H9 (cell line): ENCODE measurements at regions not wholly inside any gene's neighbourhood (a gene's known extent, or its start where the extent isn't known, plus 50 kb on each side); places are given as distances from the start of the nearest gene placed in this dataset.

ENCODE experiments used
- DNase-seq: peaks from one replicate; pipeline ENCODE4 v3.0.0-alpha.2; 2017
- H2AFZ ChIP-seq: one replicate; pipeline ENCODE4 v1.6.1; 2013; ENCODE audit warnings: mild to moderate bottlenecking, low read length, control low read depth, moderate library complexity
- H2AK5ac ChIP-seq: 2 replicates; pipeline ENCODE4 v1.6.1; 2013; ENCODE audit warnings: low read length, control low read depth, mixed read lengths; ENCODE audit not compliant: insufficient read length
- H2BK120ac ChIP-seq: one replicate; pipeline ENCODE4 v1.6.1; 2013; ENCODE audit warnings: low read depth, mild to moderate bottlenecking, low read length, control low read depth, inconsistent platforms; ENCODE audit not compliant: poor library complexity, severe bottlenecking
- H2BK12ac ChIP-seq: 2 replicates; pipeline ENCODE4 v1.6.1; 2013; ENCODE audit warnings: low read length, control low read depth, mixed read lengths, low read depth; ENCODE audit not compliant: insufficient read length
- H2BK15ac ChIP-seq: 2 replicates; pipeline ENCODE4 v1.6.1; 2013; ENCODE audit warnings: low read depth, low read length, control low read depth
- H2BK20ac ChIP-seq: one replicate; pipeline ENCODE4 v1.6.1; 2013; ENCODE audit warnings: low read depth, mild to moderate bottlenecking, low read length, control low read depth, inconsistent platforms; ENCODE audit not compliant: poor library complexity, severe bottlenecking
- H2BK5ac ChIP-seq: 2 replicates; pipeline ENCODE4 v1.6.1; 2013; ENCODE audit warnings: low read length, control low read depth, mixed read lengths; ENCODE audit not compliant: insufficient read length
- H3K14ac ChIP-seq: 2 replicates; pipeline ENCODE4 v1.6.1; 2013; ENCODE audit warnings: low read length, control low read depth; ENCODE audit not compliant: insufficient read depth
- H3K18ac ChIP-seq: 2 replicates; pipeline ENCODE4 v1.6.1; 2013; ENCODE audit warnings: low read depth, mild to moderate bottlenecking, mixed read lengths, low read length, control low read depth; ENCODE audit not compliant: insufficient read length
- H3K23ac ChIP-seq: 2 replicates; pipeline ENCODE4 v1.6.1; 2013; ENCODE audit warnings: low read length, control low read depth, mixed read lengths, low read depth; ENCODE audit not compliant: insufficient read length
- H3K23me2 ChIP-seq: 2 replicates; pipeline ENCODE4 v1.6.1; 2013; ENCODE audit warnings: low read depth, mild to moderate bottlenecking, mixed read lengths, low read length, control low read depth; ENCODE audit not compliant: insufficient read length, poor library complexity, severe bottlenecking
- H3K27ac ChIP-seq: 2 replicates; pipeline ENCODE4 v1.5.1; 2013; ENCODE audit warnings: low read length, control low read depth, mixed read lengths, low read depth; ENCODE audit not compliant: insufficient read length
- H3K27me3 ChIP-seq: 2 replicates; pipeline ENCODE4 v1.6.1; 2013; ENCODE audit warnings: low read length, control low read depth, inconsistent platforms; ENCODE audit not compliant: insufficient read depth
- H3K4ac ChIP-seq: 2 replicates; pipeline ENCODE4 v1.6.1; 2013; ENCODE audit warnings: low read depth, mild to moderate bottlenecking, control low read depth, inconsistent platforms, low read length, moderate library complexity
- H3K4me1 ChIP-seq: 2 replicates; pipeline ENCODE4 v1.6.1; 2013; ENCODE audit warnings: low read length, control low read depth, inconsistent platforms; ENCODE audit not compliant: insufficient read depth
- H3K4me2 ChIP-seq: 2 replicates; pipeline ENCODE4 v1.6.1; 2013; ENCODE audit warnings: low read length, control low read depth, mixed read lengths; ENCODE audit not compliant: insufficient read length, insufficient read depth
- H3K56ac ChIP-seq: 2 replicates; pipeline ENCODE4 v1.6.1; 2013; ENCODE audit warnings: low read depth, mild to moderate bottlenecking, mixed read lengths, low read length, control low read depth; ENCODE audit not compliant: insufficient read length
- H3K79me1 ChIP-seq: 2 replicates; pipeline ENCODE4 v1.6.1; 2013; ENCODE audit warnings: low read depth, mild to moderate bottlenecking, moderate library complexity, low read length, control low read depth, inconsistent platforms; ENCODE audit not compliant: insufficient read depth, poor library complexity, severe bottlenecking
- H3K79me2 ChIP-seq: 2 replicates; pipeline ENCODE4 v1.6.1; 2013; ENCODE audit warnings: low read length, control low read depth, inconsistent platforms; ENCODE audit not compliant: insufficient read depth
- H3K9ac ChIP-seq: 2 replicates; pipeline ENCODE4 v1.6.1; 2013; ENCODE audit warnings: low read length, control low read depth, mixed read lengths; ENCODE audit not compliant: insufficient read length; ENCODE audit errors: extremely low read depth
- H3K9me3 ChIP-seq: one replicate; pipeline ENCODE4 v1.6.1; 2013; ENCODE audit warnings: low read depth, low read length, inconsistent platforms; ENCODE audit not compliant: control insufficient read depth
- H3T11ph ChIP-seq: one replicate; pipeline ENCODE4 v1.6.1; 2013; ENCODE audit warnings: mild to moderate bottlenecking, low read length, control low read depth, inconsistent platforms
- H4K20me1 ChIP-seq: one replicate; pipeline ENCODE4 v1.6.1; 2013; ENCODE audit not compliant: control insufficient read depth, insufficient read length, insufficient read depth
- H4K5ac ChIP-seq: 2 replicates; pipeline ENCODE4 v1.6.1; 2013; ENCODE audit warnings: low read depth, mild to moderate bottlenecking, mixed read lengths, low read length, control low read depth; ENCODE audit not compliant: insufficient read length
- H4K8ac ChIP-seq: replicated peaks from 2 replicates; pipeline ENCODE4 v1.6.1; 2013; ENCODE audit warnings: low read length, control low read depth, mixed read lengths, low read depth; ENCODE audit not compliant: insufficient read length
- H4K91ac ChIP-seq: 2 replicates; pipeline ENCODE4 v1.6.1; 2013; ENCODE audit warnings: low read depth, mild to moderate bottlenecking, moderate library complexity, mixed read lengths, low read length, control low read depth; ENCODE audit not compliant: insufficient read length
- H3K27ac Mint-ChIP-seq, 3 experiments: 2 replicates in 2 of 3; 3 replicates in 1 of 3; pipeline ENCODE4 v1.8.0; 2020 to 2021; ENCODE audit warnings: mixed read lengths in 3 of 3, mild to moderate bottlenecking in 1 of 3, moderate library complexity in 1 of 3
- H3K27me3 Mint-ChIP-seq: 2 replicates; pipeline ENCODE4 v1.8.0; 2021; ENCODE audit warnings: low read depth, mild to moderate bottlenecking, moderate library complexity, mixed read lengths
- H3K36me3 Mint-ChIP-seq, 3 experiments: 2 replicates in 2 of 3; 3 replicates in 1 of 3; pipeline ENCODE4 v1.8.0; 2020 to 2021; ENCODE audit warnings: low read depth in 3 of 3, mixed read lengths in 3 of 3; ENCODE audit not compliant: insufficient read depth in 1 of 3
- H3K4me1 Mint-ChIP-seq, 2 experiments: 2 replicates each; pipeline ENCODE4 v1.8.0; 2020; ENCODE audit warnings: mixed read lengths in 2 of 2
- H3K4me3 Mint-ChIP-seq, 2 experiments: 2 replicates in 1 of 2; 3 replicates in 1 of 2; pipeline ENCODE4 v1.8.0; 2020 to 2021; ENCODE audit warnings: mild to moderate bottlenecking in 2 of 2, mixed read lengths in 2 of 2, moderate library complexity in 1 of 2
- H3K9me3 Mint-ChIP-seq, 2 experiments: 2 replicates in 1 of 2; 3 replicates in 1 of 2; pipeline ENCODE4 v1.8.0; 2020; ENCODE audit warnings: mild to moderate bottlenecking in 2 of 2, mixed read lengths in 2 of 2, moderate library complexity in 1 of 2
- CTCF ChIP-seq: fragments of 200-600 bp; sonication (generic); conservative IDR thresholded peaks from 3 replicates; pipeline ENCODE4 v1.8.0; 2021; ENCODE audit warnings: antibody characterized with exemption, mild to moderate bottlenecking
- WGBS: extraction: QIAGEN DNeasy Blood & Tissue Kit; methylation state at CpG from one replicate; pipeline ENCODE4 v1.1.7; 2013; ENCODE audit warnings: missing lambda C conversion rate, low lambda C conversion rate, mixed read lengths; ENCODE audit not compliant: insufficient read length; ENCODE audit errors: extremely low coverage; 5-methylcytosine and 5-hydroxymethylcytosine counted together

GRCh38 chr3:39638301-39638700, 170.8 kb downstream of the MOBP start:
- Histone ChIP-seq H3K79me2 (no peaks in the 10 kb centered on the region), H3K14ac (no peak overlapping the region), H2BK12ac (no peak overlapping the region), H3K23me2 (no peaks in the 10 kb centered on the region), H3K23ac (no peak overlapping the region), H2AFZ (no peak overlapping the region), H3K9me3 (no peaks in the 10 kb centered on the region), H3K27ac (no peak overlapping the region), H2BK120ac (no peak overlapping the region), H3K18ac (no peak overlapping the region), H4K5ac (no peak overlapping the region), H3K4ac (no peak overlapping the region), H2BK5ac (no peak overlapping the region), H2BK20ac (no peak overlapping the region), H4K91ac (no peak overlapping the region), H3K4me1 (no peaks in the 10 kb centered on the region; the same call in 1 of the 2 replicates), H2AK5ac (no peak overlapping the region), H3K9ac (no peak overlapping the region), H3K27me3 (no peaks in the 10 kb centered on the region), H3K56ac (no peak overlapping the region), H3T11ph (no peak overlapping the region), H2BK15ac (no peak overlapping the region), H4K20me1 (no peaks in the 10 kb centered on the region), H4K8ac (no peak overlapping the region), H3K79me1 (no peaks in the 10 kb centered on the region), H3K4me2 (no peak overlapping the region)
- Mint-ChIP-seq H3K4me1 (peaks cover 12 to 19% of the 10 kb centered on the region in 2 experiments), H3K4me3 (no peak overlapping the region), H3K27ac (no peak overlapping the region), H3K36me3 (peaks cover 0 to 4% (median 0%) of the 10 kb centered on the region in 3 experiments; a peak in 1 of 7 replicates), H3K9me3 (no peaks in the 10 kb centered on the region; a peak in 1 of 5 replicates), H3K27me3 (no peaks in the 10 kb centered on the region)
- no CpG with 5 or more reads among the region's 6 CpGs for WGBS
- no peak for DNase-seq
- TF ChIP-seq CTCF, result no peak
